ENCODE measurements at regions not wholly inside any gene's neighbourhood (a gene's known extent, or its start where the extent isn't known, plus 50 kb on each side); places are given as distances from the start of the nearest gene placed in this dataset.

DNA sequence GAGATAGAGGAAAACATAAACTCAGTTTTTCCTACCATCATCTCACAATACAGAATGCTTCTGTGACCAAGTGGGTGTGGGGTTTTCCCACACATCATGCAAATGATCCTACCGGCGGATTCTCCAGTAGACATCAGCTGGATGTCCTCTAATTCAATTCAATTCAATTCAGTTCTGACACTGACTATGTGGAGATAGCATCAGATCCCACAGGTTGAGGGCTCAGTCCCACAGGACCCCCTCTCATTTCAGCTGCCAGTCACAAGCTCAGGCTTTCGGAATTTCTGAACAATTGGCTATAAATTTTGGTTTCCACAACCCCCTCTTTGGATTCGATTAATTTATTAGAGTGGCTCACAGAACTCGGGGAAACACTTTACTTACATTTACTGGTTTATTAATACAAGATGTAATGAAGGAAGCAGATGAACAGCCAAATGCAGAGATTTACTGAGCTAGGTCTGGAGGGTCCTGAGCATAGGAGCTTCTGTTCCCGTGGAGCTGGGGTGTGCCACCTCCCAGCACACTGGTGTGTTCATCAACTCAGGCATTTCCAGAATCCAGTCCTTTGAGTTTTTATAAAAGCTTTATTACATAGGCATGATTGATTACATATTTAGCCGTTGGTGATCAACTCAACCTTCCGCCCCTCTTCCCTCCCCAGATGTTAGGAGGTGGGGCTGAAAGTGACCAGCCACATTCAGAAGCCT is 350.1 kb downstream of the MYCN start:
- TF ChIP-seq EP300 (IDR thresholded peaks at IDR 0.05) = no peak
- no peak for TF ChIP-seq POLR2AphosphoS5 (IDR thresholded peaks at IDR 0.05)
- no peak for TF ChIP-seq POLR2A (IDR thresholded peaks at IDR 0.05)
- TF ChIP-seq, protein P1, sequence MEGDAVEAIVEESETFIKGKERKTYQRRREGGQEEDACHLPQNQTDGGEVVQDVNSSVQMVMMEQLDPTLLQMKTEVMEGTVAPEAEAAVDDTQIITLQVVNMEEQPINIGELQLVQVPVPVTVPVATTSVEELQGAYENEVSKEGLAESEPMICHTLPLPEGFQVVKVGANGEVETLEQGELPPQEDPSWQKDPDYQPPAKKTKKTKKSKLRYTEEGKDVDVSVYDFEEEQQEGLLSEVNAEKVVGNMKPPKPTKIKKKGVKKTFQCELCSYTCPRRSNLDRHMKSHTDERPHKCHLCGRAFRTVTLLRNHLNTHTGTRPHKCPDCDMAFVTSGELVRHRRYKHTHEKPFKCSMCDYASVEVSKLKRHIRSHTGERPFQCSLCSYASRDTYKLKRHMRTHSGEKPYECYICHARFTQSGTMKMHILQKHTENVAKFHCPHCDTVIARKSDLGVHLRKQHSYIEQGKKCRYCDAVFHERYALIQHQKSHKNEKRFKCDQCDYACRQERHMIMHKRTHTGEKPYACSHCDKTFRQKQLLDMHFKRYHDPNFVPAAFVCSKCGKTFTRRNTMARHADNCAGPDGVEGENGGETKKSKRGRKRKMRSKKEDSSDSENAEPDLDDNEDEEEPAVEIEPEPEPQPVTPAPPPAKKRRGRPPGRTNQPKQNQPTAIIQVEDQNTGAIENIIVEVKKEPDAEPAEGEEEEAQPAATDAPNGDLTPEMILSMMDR (IDR thresholded peaks at IDR 0.05) = no peak
- Histone ChIP-seq H3K4me1 (no peaks in the 10 kb centered on the region), H3K9me3 (no peaks in the 10 kb centered on the region), H3K4me3 (no peak overlapping the region), H3K27ac (no peak overlapping the region), H3K27me3 (peaks cover 9% of the 10 kb centered on the region), H3K36me3 (no peaks in the 10 kb centered on the region)
- DNase-seq (ENCODE audit: low spot score in 2 of 2) = no peak
- WGBS = 69% methylated on average over 8 of the region's 8 CpGs

DNA sequence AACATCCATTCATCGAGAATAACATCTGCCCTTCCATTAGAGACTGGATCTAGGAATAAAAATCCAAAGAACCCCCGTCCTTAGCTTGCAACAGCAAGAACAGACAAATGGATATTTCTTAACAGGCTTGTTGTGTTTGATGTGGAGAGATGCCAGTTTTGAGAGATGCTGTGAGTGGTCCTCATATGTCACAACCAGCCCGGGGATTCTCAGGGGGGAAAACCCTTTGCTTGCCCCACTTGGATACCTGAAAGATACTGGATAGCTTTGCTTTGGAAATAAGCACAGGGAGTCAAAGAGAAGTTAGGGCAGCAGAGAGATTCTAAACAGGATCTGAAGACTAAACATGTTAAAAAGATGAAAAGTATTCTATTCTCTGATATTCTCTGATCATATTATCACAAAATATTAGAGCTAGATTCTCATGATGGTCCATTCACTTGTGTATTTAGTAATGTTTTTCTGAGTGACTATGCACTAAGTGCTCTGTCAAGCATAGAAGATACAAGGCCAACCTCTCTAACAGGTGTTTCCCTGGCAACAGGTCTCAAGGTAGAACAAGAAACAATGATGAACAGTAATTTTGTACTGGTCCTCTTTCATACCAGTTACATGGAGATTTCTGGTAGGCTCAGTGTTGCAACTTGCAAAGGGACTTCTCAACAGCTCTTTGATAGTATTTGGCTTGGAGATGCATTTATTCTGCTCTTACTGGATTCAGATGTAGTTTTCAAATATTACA is 348.2 kb downstream of the MYCN start:
- no peak for DNase-seq (ENCODE audit: low spot score in 2 of 2)
- whole genome bisulfite sequencing = 79% methylated on average over 3 of the region's 3 CpGs
- H3K27ac ChIP-seq = no peak overlapping the region
- no peaks in the 10 kb centered on the region for H3K36me3 ChIP-seq
- H3K4me1 ChIP-seq = no peaks in the 10 kb centered on the region
- peaks cover 9% of the 10 kb centered on the region for H3K27me3 ChIP-seq
- no peak overlapping the region for H3K4me3 ChIP-seq
- TF ChIP-seq, protein P1 (IDR thresholded peaks at IDR 0.05) = no peak
- TF ChIP-seq POLR2AphosphoS5 (IDR thresholded peaks at IDR 0.05) (no peak), EP300 (IDR thresholded peaks at IDR 0.05) (no peak), POLR2A (IDR thresholded peaks at IDR 0.05) (no peak)
- H3K9me3 ChIP-seq = no peaks in the 10 kb centered on the region

DNA sequence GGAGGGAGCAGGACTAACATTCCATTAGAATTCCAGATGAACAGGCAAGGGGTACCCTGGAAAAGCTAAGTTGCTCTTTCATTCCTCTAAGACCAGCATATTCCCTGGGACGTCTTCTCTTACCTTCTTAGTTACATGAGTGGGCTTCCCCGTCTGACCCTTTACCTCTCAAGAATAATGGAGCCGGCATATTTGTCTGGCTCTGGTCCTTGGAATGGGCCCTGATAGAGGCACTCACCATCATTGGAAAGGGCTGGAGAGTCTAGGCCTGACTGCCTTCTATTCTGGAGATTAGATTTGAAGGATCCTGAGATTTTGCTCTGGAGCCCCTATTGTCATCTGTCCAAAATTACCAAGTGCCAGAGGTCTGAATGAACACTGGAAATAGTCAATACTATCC is 347.5 kb downstream of the MYCN start:
- 90% methylated on average over 3 of the region's 3 CpGs for WGBS
- no peak for TF ChIP-seq EP300 (IDR thresholded peaks at IDR 0.05)
- TF ChIP-seq POLR2AphosphoS5 (IDR thresholded peaks at IDR 0.05) = no peak
- no peaks in the 10 kb centered on the region for H3K9me3 ChIP-seq
- H3K27ac ChIP-seq = no peak overlapping the region
- no peak for DNase-seq (ENCODE audit: low spot score in 2 of 2)
- no peaks in the 10 kb centered on the region for H3K4me1 ChIP-seq
- H3K27me3 ChIP-seq = peaks cover 9% of the 10 kb centered on the region
- no peak overlapping the region for H3K4me3 ChIP-seq
- no peaks in the 10 kb centered on the region for H3K36me3 ChIP-seq

DNA sequence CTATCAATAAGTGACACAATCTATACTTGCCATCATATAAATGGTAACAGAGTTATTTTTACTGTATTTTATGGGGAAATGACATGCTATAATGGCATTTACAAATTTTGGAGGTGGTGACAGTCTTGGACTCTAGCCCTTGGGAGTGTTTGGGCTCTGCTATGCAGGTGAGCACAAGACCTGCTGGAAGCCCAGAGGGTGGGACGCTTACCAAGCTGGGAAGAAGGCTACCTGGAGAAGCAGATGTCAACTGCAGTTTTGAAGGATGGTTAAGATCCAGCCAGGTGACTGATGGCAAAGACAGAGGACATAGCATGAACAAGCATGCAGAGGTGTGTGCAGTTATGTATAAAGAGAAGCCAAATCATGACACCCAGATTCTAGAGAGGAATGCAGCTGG is 346.9 kb downstream of the MYCN start:
- no peaks in the 10 kb centered on the region for H3K36me3 ChIP-seq
- no peak for DNase-seq (ENCODE audit: low spot score in 2 of 2)
- 64% methylated on average over 1 of the region's 1 CpG for WGBS
- TF ChIP-seq POLR2A (IDR thresholded peaks at IDR 0.05) (no peak), EP300 (IDR thresholded peaks at IDR 0.05) (no peak), POLR2AphosphoS5 (IDR thresholded peaks at IDR 0.05) (no peak)
- TF ChIP-seq, protein P1 (IDR thresholded peaks at IDR 0.05) = no peak
- peaks cover 9% of the 10 kb centered on the region for H3K27me3 ChIP-seq
- no peak overlapping the region for H3K27ac ChIP-seq
- no peaks in the 10 kb centered on the region for H3K9me3 ChIP-seq
- H3K4me3 ChIP-seq = no peak overlapping the region
- H3K4me1 ChIP-seq = no peaks in the 10 kb centered on the region

DNA sequence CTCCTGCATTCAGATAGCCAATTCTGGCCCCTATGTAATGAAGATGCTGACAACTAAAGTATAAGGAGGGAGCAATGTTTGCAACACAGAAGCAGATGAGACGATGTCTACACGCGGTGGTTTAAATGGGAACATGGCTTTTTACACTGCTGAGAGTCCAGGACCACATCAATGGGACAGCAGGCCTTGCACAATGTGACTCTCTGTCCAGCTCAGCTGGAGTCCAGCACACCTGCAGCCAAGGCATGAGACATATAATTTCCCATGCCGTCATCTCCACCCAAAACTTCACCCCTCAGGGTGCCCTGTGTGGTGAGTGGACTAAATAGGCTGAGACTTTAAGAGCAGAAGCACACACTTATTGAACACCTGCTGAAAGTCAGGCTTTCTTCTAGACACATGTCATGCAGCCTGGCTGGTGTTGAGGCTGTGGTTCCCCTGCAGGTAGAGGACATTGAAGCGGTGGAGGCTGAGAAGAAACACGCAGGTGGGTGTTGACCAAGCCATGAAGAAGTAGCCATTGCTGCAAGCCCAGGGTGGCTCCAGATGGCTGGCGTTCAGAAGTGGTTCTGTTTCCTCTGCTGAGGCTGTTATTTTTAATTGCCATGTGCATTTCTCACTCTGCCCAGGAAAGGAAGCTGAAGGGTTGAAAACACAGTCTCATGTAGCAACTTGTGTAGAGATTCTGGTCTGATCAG is 345.6 kb downstream of the MYCN start:
- WGBS = 62% methylated on average over 7 of the region's 7 CpGs
- no peaks in the 10 kb centered on the region for H3K36me3 ChIP-seq

More for the DNA sequence above, 345.6 kb downstream of the MYCN start:
- TF ChIP-seq EP300 (IDR thresholded peaks at IDR 0.05) = no peak
- TF ChIP-seq, protein P1 (IDR thresholded peaks at IDR 0.05) = no peak
- no peak for TF ChIP-seq POLR2AphosphoS5 (IDR thresholded peaks at IDR 0.05)
- TF ChIP-seq POLR2A (IDR thresholded peaks at IDR 0.05) = no peak
- no peak for DNase-seq (ENCODE audit: low spot score in 2 of 2)
- H3K4me1 ChIP-seq = peaks cover 5% of the 10 kb centered on the region
- no peaks in the 10 kb centered on the region for H3K9me3 ChIP-seq
- no peak overlapping the region for H3K4me3 ChIP-seq
- H3K27ac ChIP-seq = no peak overlapping the region
- no peaks in the 10 kb centered on the region for H3K27me3 ChIP-seq
